ENCODE measurements at regions not wholly inside any gene's neighbourhood (a gene's known extent, or its start where the extent isn't known, plus 50 kb on each side); places are given as distances from the start of the nearest gene placed in this dataset.
"Not testable (repeated sequence)": the region's sequence is repeated elsewhere in the genome, so short reads cannot be mapped to it uniquely, and the experiment has no call there.

- not testable (repeated sequence) for H3K27me3 Mint-ChIP-seq (ENCODE audit: insufficient read depth, low read depth, poor library complexity); H3K79me2 ChIP-seq (replicated peaks; ENCODE audit: insufficient read depth); H3K27ac ChIP-seq (ENCODE audit: low read depth); H3K36me3 ChIP-seq (ENCODE audit: insufficient read depth); H3K4me1 ChIP-seq (ENCODE audit: insufficient read depth); H3K4me1 Mint-ChIP-seq; H3K4me3 ChIP-seq; H3F3A ChIP-seq (replicated peaks; ENCODE audit: low read depth); H3K9me2 ChIP-seq (ENCODE audit: insufficient read depth); DNase-seq (ENCODE audit: low spot score); H4K20me1 ChIP-seq (replicated peaks; ENCODE audit: insufficient read depth); H3K27me3 ChIP-seq (ENCODE audit: insufficient read depth); ATAC-seq; H3K4me3 Mint-ChIP-seq; H3K27ac Mint-ChIP-seq; H2AFZ ChIP-seq; H3K4me2 ChIP-seq
- Mint-ChIP-seq H3K36me3 (ENCODE audit: low read depth) (peaks cover 14% of the 10 kb centered on the region), H3K9me3 (peaks cover 18% of the 10 kb centered on the region)
Measured at GRCh38 chr12:47401196-47401595, 304.6 kb downstream of the RPAP3 start.

DNA sequence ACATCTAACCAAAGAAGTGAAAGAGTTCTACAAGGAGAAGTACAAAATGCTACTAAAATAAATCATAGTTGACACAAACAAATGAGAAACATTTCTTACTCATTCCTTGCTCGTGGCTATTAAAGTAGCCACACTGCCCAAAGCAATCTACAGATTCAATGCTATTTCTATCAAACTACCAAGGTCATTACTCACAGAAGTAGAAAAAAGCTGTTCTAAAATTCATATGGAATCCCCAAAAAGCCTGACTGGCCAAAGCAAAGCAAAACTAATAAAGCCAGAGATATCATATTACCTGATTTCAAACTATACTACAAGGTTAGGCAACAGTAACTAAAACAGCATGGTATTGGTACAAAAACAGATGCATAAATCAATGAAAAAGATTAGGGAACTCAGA lies 305.6 kb downstream of the RPAP3 start:
- Mint-ChIP-seq H3K4me1 (no peaks in the 10 kb centered on the region), H3K36me3 (ENCODE audit: low read depth) (peaks cover 14% of the 10 kb centered on the region; the same call in 2 of the 3 replicates), H3K9me3 (peaks cover 18% of the 10 kb centered on the region), H3K27ac (no peak overlapping the region), H3K27me3 (ENCODE audit: insufficient read depth, low read depth, poor library complexity) (peaks cover 2% of the 10 kb centered on the region), H3K4me3 (no peak overlapping the region)
- DNase-seq (ENCODE audit: low spot score): no peak
- no peaks in the 10 kb centered on the region for H3F3A ChIP-seq (replicated peaks; ENCODE audit: low read depth)
- peaks cover 10% of the 10 kb centered on the region; the same call in 1 of the 2 replicates for H3K9me2 ChIP-seq (ENCODE audit: insufficient read depth)
- H3K36me3 ChIP-seq (ENCODE audit: insufficient read depth): no peaks in the 10 kb centered on the region; the same call in 1 of the 2 replicates
- no peaks in the 10 kb centered on the region for H3K27me3 ChIP-seq (ENCODE audit: insufficient read depth)
- H2AFZ ChIP-seq: no peak overlapping the region
- H3K4me3 ChIP-seq: no peak overlapping the region
- no peaks in the 10 kb centered on the region for H4K20me1 ChIP-seq (replicated peaks; ENCODE audit: insufficient read depth)
- H3K4me2 ChIP-seq: no peak overlapping the region
- H3K79me2 ChIP-seq (replicated peaks; ENCODE audit: insufficient read depth): no peaks in the 10 kb centered on the region
- no peak overlapping the region for H3K27ac ChIP-seq (ENCODE audit: low read depth)
- ATAC-seq: no peak
- no peaks in the 10 kb centered on the region for H3K4me1 ChIP-seq (ENCODE audit: insufficient read depth)
- TF ChIP-seq NANOG (IDR thresholded peaks at IDR 0.05; ENCODE audit: borderline replicate concordance) (no peak), EZH2 (IDR thresholded peaks at IDR 0.05; ENCODE audit: low read depth, unreplicated experiment) (no peak), REST (IDR thresholded peaks at IDR 0.05; ENCODE audit: unreplicated experiment) (no peak), JUNB (IDR thresholded peaks at IDR 0.05; ENCODE audit: unreplicated experiment) (no peak), CREB1 (CRISPR knock-in tag; IDR thresholded peaks at IDR 0.05; ENCODE audit: low read depth) (no peak), ETS1 (IDR thresholded peaks at IDR 0.05) (no peak), ZNF114 (CRISPR knock-in tag; IDR thresholded peaks at IDR 0.05) (no peak), ZNF331 (CRISPR knock-in tag; IDR thresholded peaks at IDR 0.05; ENCODE audit: low read depth) (no peak), EZH2phosphoT487 (IDR thresholded peaks at IDR 0.05; ENCODE audit: unreplicated experiment) (no peak), POLR2AphosphoS5 (IDR thresholded peaks at IDR 0.05; ENCODE audit: low read depth) (no peak)
- TF ChIP-seq, protein P1, sequence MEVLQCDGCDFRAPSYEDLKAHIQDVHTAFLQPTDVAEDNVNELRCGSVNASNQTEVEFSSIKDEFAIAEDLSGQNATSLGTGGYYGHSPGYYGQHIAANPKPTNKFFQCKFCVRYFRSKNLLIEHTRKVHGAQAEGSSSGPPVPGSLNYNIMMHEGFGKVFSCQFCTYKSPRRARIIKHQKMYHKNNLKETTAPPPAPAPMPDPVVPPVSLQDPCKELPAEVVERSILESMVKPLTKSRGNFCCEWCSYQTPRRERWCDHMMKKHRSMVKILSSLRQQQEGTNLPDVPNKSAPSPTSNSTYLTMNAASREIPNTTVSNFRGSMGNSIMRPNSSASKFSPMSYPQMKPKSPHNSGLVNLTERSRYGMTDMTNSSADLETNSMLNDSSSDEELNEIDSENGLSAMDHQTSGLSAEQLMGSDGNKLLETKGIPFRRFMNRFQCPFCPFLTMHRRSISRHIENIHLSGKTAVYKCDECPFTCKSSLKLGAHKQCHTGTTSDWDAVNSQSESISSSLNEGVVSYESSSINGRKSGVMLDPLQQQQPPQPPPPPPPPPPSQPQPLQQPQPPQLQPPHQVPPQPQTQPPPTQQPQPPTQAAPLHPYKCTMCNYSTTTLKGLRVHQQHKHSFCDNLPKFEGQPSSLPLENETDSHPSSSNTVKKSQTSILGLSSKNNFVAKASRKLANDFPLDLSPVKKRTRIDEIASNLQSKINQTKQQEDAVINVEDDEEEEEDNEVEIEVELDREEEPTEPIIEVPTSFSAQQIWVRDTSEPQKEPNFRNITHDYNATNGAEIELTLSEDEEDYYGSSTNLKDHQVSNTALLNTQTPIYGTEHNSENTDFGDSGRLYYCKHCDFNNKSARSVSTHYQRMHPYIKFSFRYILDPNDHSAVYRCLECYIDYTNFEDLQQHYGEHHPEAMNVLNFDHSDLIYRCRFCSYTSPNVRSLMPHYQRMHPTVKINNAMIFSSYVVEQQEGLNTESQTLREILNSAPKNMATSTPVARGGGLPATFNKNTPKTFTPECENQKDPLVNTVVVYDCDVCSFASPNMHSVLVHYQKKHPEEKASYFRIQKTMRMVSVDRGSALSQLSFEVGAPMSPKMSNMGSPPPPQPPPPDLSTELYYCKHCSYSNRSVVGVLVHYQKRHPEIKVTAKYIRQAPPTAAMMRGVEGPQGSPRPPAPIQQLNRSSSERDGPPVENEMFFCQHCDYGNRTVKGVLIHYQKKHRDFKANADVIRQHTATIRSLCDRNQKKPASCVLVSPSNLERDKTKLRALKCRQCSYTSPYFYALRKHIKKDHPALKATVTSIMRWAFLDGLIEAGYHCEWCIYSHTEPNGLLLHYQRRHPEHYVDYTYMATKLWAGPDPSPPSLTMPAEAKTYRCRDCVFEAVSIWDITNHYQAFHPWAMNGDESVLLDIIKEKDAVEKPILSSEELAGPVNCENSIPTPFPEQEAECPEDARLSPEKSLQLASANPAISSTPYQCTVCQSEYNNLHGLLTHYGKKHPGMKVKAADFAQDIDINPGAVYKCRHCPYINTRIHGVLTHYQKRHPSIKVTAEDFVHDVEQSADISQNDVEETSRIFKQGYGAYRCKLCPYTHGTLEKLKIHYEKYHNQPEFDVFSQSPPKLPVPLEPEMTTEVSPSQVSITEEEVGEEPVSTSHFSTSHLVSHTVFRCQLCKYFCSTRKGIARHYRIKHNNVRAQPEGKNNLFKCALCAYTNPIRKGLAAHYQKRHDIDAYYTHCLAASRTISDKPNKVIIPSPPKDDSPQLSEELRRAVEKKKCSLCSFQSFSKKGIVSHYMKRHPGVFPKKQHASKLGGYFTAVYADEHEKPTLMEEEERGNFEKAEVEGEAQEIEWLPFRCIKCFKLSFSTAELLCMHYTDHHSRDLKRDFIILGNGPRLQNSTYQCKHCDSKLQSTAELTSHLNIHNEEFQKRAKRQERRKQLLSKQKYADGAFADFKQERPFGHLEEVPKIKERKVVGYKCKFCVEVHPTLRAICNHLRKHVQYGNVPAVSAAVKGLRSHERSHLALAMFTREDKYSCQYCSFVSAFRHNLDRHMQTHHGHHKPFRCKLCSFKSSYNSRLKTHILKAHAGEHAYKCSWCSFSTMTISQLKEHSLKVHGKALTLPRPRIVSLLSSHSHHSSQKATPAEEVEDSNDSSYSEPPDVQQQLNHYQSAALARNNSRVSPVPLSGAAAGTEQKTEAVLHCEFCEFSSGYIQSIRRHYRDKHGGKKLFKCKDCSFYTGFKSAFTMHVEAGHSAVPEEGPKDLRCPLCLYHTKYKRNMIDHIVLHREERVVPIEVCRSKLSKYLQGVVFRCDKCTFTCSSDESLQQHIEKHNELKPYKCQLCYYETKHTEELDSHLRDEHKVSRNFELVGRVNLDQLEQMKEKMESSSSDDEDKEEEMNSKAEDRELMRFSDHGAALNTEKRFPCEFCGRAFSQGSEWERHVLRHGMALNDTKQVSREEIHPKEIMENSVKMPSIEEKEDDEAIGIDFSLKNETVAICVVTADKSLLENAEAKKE (CRISPR knock-in tag; IDR thresholded peaks at IDR 0.05): no peak

All from GM23338 (cell line).